GM12892 (cell line): ENCODE measurements at regions not wholly inside any gene's neighbourhood (a gene's known extent, or its start where the extent isn't known, plus 50 kb on each side); places are given as distances from the start of the nearest gene placed in this dataset.

ENCODE experiments used
- POLR2AphosphoS5 ChIP-seq: IDR thresholded peaks from 2 replicates; pipeline ENCODE4 v1.6.1; 2011; ENCODE audit warnings: low read depth, low read length, control low read depth
- TAF1 ChIP-seq: IDR thresholded peaks from 2 replicates; pipeline ENCODE4 v1.6.1; 2011; ENCODE audit warnings: low read depth, mild to moderate bottlenecking, control low read depth, low read length, borderline replicate concordance

GRCh38 chr7:51980313-51980712, 663.7 kb upstream of the COBL start:
- TF ChIP-seq TAF1, result no peak
- TF ChIP-seq POLR2AphosphoS5, result no peak
